H9 (cell line): ENCODE measurements at regions not wholly inside any gene's neighbourhood (a gene's known extent, or its start where the extent isn't known, plus 50 kb on each side); places are given as distances from the start of the nearest gene placed in this dataset.

Experiments used
- DNase-seq: peaks from one replicate; pipeline ENCODE4 v3.0.0-alpha.2; 2017
- H2AFZ ChIP-seq: one replicate; pipeline ENCODE4 v1.6.1; 2013; ENCODE audit warnings: mild to moderate bottlenecking, low read length, control low read depth, moderate library complexity
- H2AK5ac ChIP-seq: 2 replicates; pipeline ENCODE4 v1.6.1; 2013; ENCODE audit warnings: low read length, control low read depth, mixed read lengths; ENCODE audit not compliant: insufficient read length
- H2BK120ac ChIP-seq: one replicate; pipeline ENCODE4 v1.6.1; 2013; ENCODE audit warnings: low read depth, mild to moderate bottlenecking, low read length, control low read depth, inconsistent platforms; ENCODE audit not compliant: poor library complexity, severe bottlenecking
- H2BK12ac ChIP-seq: 2 replicates; pipeline ENCODE4 v1.6.1; 2013; ENCODE audit warnings: low read length, control low read depth, mixed read lengths, low read depth; ENCODE audit not compliant: insufficient read length
- H2BK15ac ChIP-seq: 2 replicates; pipeline ENCODE4 v1.6.1; 2013; ENCODE audit warnings: low read depth, low read length, control low read depth
- H2BK20ac ChIP-seq: one replicate; pipeline ENCODE4 v1.6.1; 2013; ENCODE audit warnings: low read depth, mild to moderate bottlenecking, low read length, control low read depth, inconsistent platforms; ENCODE audit not compliant: poor library complexity, severe bottlenecking
- H2BK5ac ChIP-seq: 2 replicates; pipeline ENCODE4 v1.6.1; 2013; ENCODE audit warnings: low read length, control low read depth, mixed read lengths; ENCODE audit not compliant: insufficient read length
- H3K14ac ChIP-seq: 2 replicates; pipeline ENCODE4 v1.6.1; 2013; ENCODE audit warnings: low read length, control low read depth; ENCODE audit not compliant: insufficient read depth
- H3K18ac ChIP-seq: 2 replicates; pipeline ENCODE4 v1.6.1; 2013; ENCODE audit warnings: low read depth, mild to moderate bottlenecking, mixed read lengths, low read length, control low read depth; ENCODE audit not compliant: insufficient read length
- H3K23ac ChIP-seq: 2 replicates; pipeline ENCODE4 v1.6.1; 2013; ENCODE audit warnings: low read length, control low read depth, mixed read lengths, low read depth; ENCODE audit not compliant: insufficient read length
- H3K23me2 ChIP-seq: 2 replicates; pipeline ENCODE4 v1.6.1; 2013; ENCODE audit warnings: low read depth, mild to moderate bottlenecking, mixed read lengths, low read length, control low read depth; ENCODE audit not compliant: insufficient read length, poor library complexity, severe bottlenecking
- H3K27ac ChIP-seq: 2 replicates; pipeline ENCODE4 v1.5.1; 2013; ENCODE audit warnings: low read length, control low read depth, mixed read lengths, low read depth; ENCODE audit not compliant: insufficient read length
- H3K27me3 ChIP-seq: 2 replicates; pipeline ENCODE4 v1.6.1; 2013; ENCODE audit warnings: low read length, control low read depth, inconsistent platforms; ENCODE audit not compliant: insufficient read depth
- H3K4ac ChIP-seq: 2 replicates; pipeline ENCODE4 v1.6.1; 2013; ENCODE audit warnings: low read depth, mild to moderate bottlenecking, control low read depth, inconsistent platforms, low read length, moderate library complexity
- H3K4me1 ChIP-seq: 2 replicates; pipeline ENCODE4 v1.6.1; 2013; ENCODE audit warnings: low read length, control low read depth, inconsistent platforms; ENCODE audit not compliant: insufficient read depth
- H3K4me2 ChIP-seq: 2 replicates; pipeline ENCODE4 v1.6.1; 2013; ENCODE audit warnings: low read length, control low read depth, mixed read lengths; ENCODE audit not compliant: insufficient read length, insufficient read depth
- H3K56ac ChIP-seq: 2 replicates; pipeline ENCODE4 v1.6.1; 2013; ENCODE audit warnings: low read depth, mild to moderate bottlenecking, mixed read lengths, low read length, control low read depth; ENCODE audit not compliant: insufficient read length
- H3K79me1 ChIP-seq: 2 replicates; pipeline ENCODE4 v1.6.1; 2013; ENCODE audit warnings: low read depth, mild to moderate bottlenecking, moderate library complexity, low read length, control low read depth, inconsistent platforms; ENCODE audit not compliant: insufficient read depth, poor library complexity, severe bottlenecking
- H3K79me2 ChIP-seq: 2 replicates; pipeline ENCODE4 v1.6.1; 2013; ENCODE audit warnings: low read length, control low read depth, inconsistent platforms; ENCODE audit not compliant: insufficient read depth
- H3K9ac ChIP-seq: 2 replicates; pipeline ENCODE4 v1.6.1; 2013; ENCODE audit warnings: low read length, control low read depth, mixed read lengths; ENCODE audit not compliant: insufficient read length; ENCODE audit errors: extremely low read depth
- H3K9me3 ChIP-seq: one replicate; pipeline ENCODE4 v1.6.1; 2013; ENCODE audit warnings: low read depth, low read length, inconsistent platforms; ENCODE audit not compliant: control insufficient read depth
- H3T11ph ChIP-seq: one replicate; pipeline ENCODE4 v1.6.1; 2013; ENCODE audit warnings: mild to moderate bottlenecking, low read length, control low read depth, inconsistent platforms
- H4K20me1 ChIP-seq: one replicate; pipeline ENCODE4 v1.6.1; 2013; ENCODE audit not compliant: control insufficient read depth, insufficient read length, insufficient read depth
- H4K5ac ChIP-seq: 2 replicates; pipeline ENCODE4 v1.6.1; 2013; ENCODE audit warnings: low read depth, mild to moderate bottlenecking, mixed read lengths, low read length, control low read depth; ENCODE audit not compliant: insufficient read length
- H4K8ac ChIP-seq: replicated peaks from 2 replicates; pipeline ENCODE4 v1.6.1; 2013; ENCODE audit warnings: low read length, control low read depth, mixed read lengths, low read depth; ENCODE audit not compliant: insufficient read length
- H4K91ac ChIP-seq: 2 replicates; pipeline ENCODE4 v1.6.1; 2013; ENCODE audit warnings: low read depth, mild to moderate bottlenecking, moderate library complexity, mixed read lengths, low read length, control low read depth; ENCODE audit not compliant: insufficient read length
- H3K27ac Mint-ChIP-seq, 3 experiments: 2 replicates in 2 of 3; 3 replicates in 1 of 3; pipeline ENCODE4 v1.8.0; 2020 to 2021; ENCODE audit warnings: mixed read lengths in 3 of 3, mild to moderate bottlenecking in 1 of 3, moderate library complexity in 1 of 3
- H3K27me3 Mint-ChIP-seq: 2 replicates; pipeline ENCODE4 v1.8.0; 2021; ENCODE audit warnings: low read depth, mild to moderate bottlenecking, moderate library complexity, mixed read lengths
- H3K36me3 Mint-ChIP-seq, 3 experiments: 2 replicates in 2 of 3; 3 replicates in 1 of 3; pipeline ENCODE4 v1.8.0; 2020 to 2021; ENCODE audit warnings: low read depth in 3 of 3, mixed read lengths in 3 of 3; ENCODE audit not compliant: insufficient read depth in 1 of 3
- H3K4me1 Mint-ChIP-seq, 2 experiments: 2 replicates each; pipeline ENCODE4 v1.8.0; 2020; ENCODE audit warnings: mixed read lengths in 2 of 2
- H3K4me3 Mint-ChIP-seq, 2 experiments: 2 replicates in 1 of 2; 3 replicates in 1 of 2; pipeline ENCODE4 v1.8.0; 2020 to 2021; ENCODE audit warnings: mild to moderate bottlenecking in 2 of 2, mixed read lengths in 2 of 2, moderate library complexity in 1 of 2
- H3K9me3 Mint-ChIP-seq, 2 experiments: 2 replicates in 1 of 2; 3 replicates in 1 of 2; pipeline ENCODE4 v1.8.0; 2020; ENCODE audit warnings: mild to moderate bottlenecking in 2 of 2, mixed read lengths in 2 of 2, moderate library complexity in 1 of 2
- CTCF ChIP-seq: fragments of 200-600 bp; sonication (generic); conservative IDR thresholded peaks from 3 replicates; pipeline ENCODE4 v1.8.0; 2021; ENCODE audit warnings: antibody characterized with exemption, mild to moderate bottlenecking
- WGBS: extraction: QIAGEN DNeasy Blood & Tissue Kit; methylation state at CpG from one replicate; pipeline ENCODE4 v1.1.7; 2013; ENCODE audit warnings: missing lambda C conversion rate, low lambda C conversion rate, mixed read lengths; ENCODE audit not compliant: insufficient read length; ENCODE audit errors: extremely low coverage; 5-methylcytosine and 5-hydroxymethylcytosine counted together

GRCh38 chr1:199862047-199862446 lies 165.5 kb upstream of the NR5A2 start:
- no peak overlapping the region for H3T11ph ChIP-seq
- Mint-ChIP-seq H3K27me3 (no peaks in the 10 kb centered on the region), H3K36me3 (no peaks in the 10 kb centered on the region), H3K4me1 (peaks cover 18 to 19% of the 10 kb centered on the region in 2 experiments), H3K27ac (no peak overlapping the region), H3K9me3 (peaks cover 0 to 3% of the 10 kb centered on the region in 2 experiments; a peak in 1 of 5 replicates), H3K4me3 (no peak overlapping the region)
- no peaks in the 10 kb centered on the region for H4K20me1 ChIP-seq
- no peak overlapping the region for H3K14ac ChIP-seq
- no peak overlapping the region for H3K27ac ChIP-seq
- H2BK20ac ChIP-seq = no peak overlapping the region
- no peaks in the 10 kb centered on the region for H3K27me3 ChIP-seq
- no peak overlapping the region for H3K56ac ChIP-seq
- no peaks in the 10 kb centered on the region for H3K9me3 ChIP-seq
- H3K79me2 ChIP-seq = no peaks in the 10 kb centered on the region; the same call in 1 of the 2 replicates
- peaks cover 4% of the 10 kb centered on the region; the same call in 1 of the 2 replicates for H3K4me1 ChIP-seq
- no peak overlapping the region for H2BK5ac ChIP-seq
- no peak overlapping the region for H2AFZ ChIP-seq
- no peak for TF ChIP-seq CTCF
- H3K79me1 ChIP-seq = no peaks in the 10 kb centered on the region
- no peak overlapping the region for H4K91ac ChIP-seq
- no peak overlapping the region for H2AK5ac ChIP-seq
- H2BK12ac ChIP-seq = no peak overlapping the region
- H3K4me2 ChIP-seq = no peak overlapping the region
- H4K8ac ChIP-seq = no peak overlapping the region
- H2BK120ac ChIP-seq = no peak overlapping the region
- no peak overlapping the region for H3K23ac ChIP-seq
- no peak overlapping the region for H3K9ac ChIP-seq
- H2BK15ac ChIP-seq = no peak overlapping the region
- H3K18ac ChIP-seq = no peak overlapping the region
- no peak for DNase-seq
- H4K5ac ChIP-seq = no peak overlapping the region
- no peaks in the 10 kb centered on the region for H3K23me2 ChIP-seq
- no peak overlapping the region for H3K4ac ChIP-seq
- WGBS = no CpG with 5 or more reads among the region's 2 CpGs
